BJ (cell line): ENCODE measurements at regions not wholly inside any gene's neighbourhood (a gene's known extent, or its start where the extent isn't known, plus 50 kb on each side); places are given as distances from the start of the nearest gene placed in this dataset.
A peak's percentile ranks its signal among the peaks of the same experiment; 100 is the strongest.
"Not testable (repeated sequence)": the region's sequence is repeated elsewhere in the genome, so short reads cannot be mapped to it uniquely, and the experiment has no call there.

Experiments used
- CTCF ChIA-PET: fragments of 350-600 bp; formaldehyde crosslinking; extraction: SDS; loops from one replicate; lab custom pipeline; 2021; ENCODE audit warnings: antibody characterized with exemption, inconsistent platforms; lab: Yijun Ruan, JAX
- POLR2A ChIA-PET: fragments of 300-600 bp; sonication (Branson Sonifier 250); formaldehyde crosslinking; extraction: SDS; loops from one replicate; lab custom pipeline; 2021; ENCODE audit warnings: antibody characterized with exemption; lab: Charles Lee
- DNase-seq: peaks from one replicate; pipeline ENCODE4 v3.0.0-alpha.2; 2011; ENCODE audit warnings: low read depth
- H3K27me3 ChIP-seq: 2 replicates; pipeline ENCODE4 v1.6.0; 2011; ENCODE audit warnings: low read length; ENCODE audit not compliant: control insufficient read depth, insufficient read depth
- H3K36me3 ChIP-seq: 2 replicates; pipeline ENCODE4 v1.5.1; 2011; ENCODE audit warnings: low read length; ENCODE audit not compliant: control insufficient read depth, insufficient read depth
- H3K4me3 ChIP-seq: 2 replicates; pipeline ENCODE4 v1.5.1; 2011; ENCODE audit warnings: low read depth, mild to moderate bottlenecking, control low read depth, low read length
- CTCF ChIP-seq: IDR thresholded peaks from 2 replicates; pipeline ENCODE4 v1.5.1; 2011; ENCODE audit warnings: low read depth, mild to moderate bottlenecking, control low read depth, inconsistent platforms, low read length, moderate library complexity; ENCODE audit not compliant: insufficient read depth

- no peak for DNase-seq
- Histone ChIP-seq H3K4me3 (no peak overlapping the region), H3K36me3 (no peaks in the 10 kb centered on the region), H3K27me3 (no peaks in the 10 kb centered on the region)
- ChIA-PET POLR2A (no interaction called here), CTCF (no interaction called here)
- TF ChIP-seq CTCF, result no peak
Measured at GRCh38 chr2:167333245-167333644, 445.0 kb downstream of the XIRP2 start.

GRCh38 chr2:167332358-167332757 is 444.1 kb downstream of the XIRP2 start:
- no peak overlapping the region for H3K4me3 ChIP-seq
- no peak for DNase-seq
- no peak for TF ChIP-seq CTCF
- CTCF ChIA-PET, result no interaction called here
- no peaks in the 10 kb centered on the region for H3K27me3 ChIP-seq
- POLR2A ChIA-PET, result no interaction called here
- H3K36me3 ChIP-seq, result no peaks in the 10 kb centered on the region

GRCh38 chr2:167331636-167332232 is 443.5 kb downstream of the XIRP2 start:
- no peak for DNase-seq
- TF ChIP-seq CTCF, result peak; percentile 22; the same call in 1 of the 2 replicates
- POLR2A ChIA-PET, result no interaction called here
- CTCF ChIA-PET, result no interaction called here
- H3K4me3 ChIP-seq, result no peak overlapping the region
- H3K27me3 ChIP-seq, result no peaks in the 10 kb centered on the region
- H3K36me3 ChIP-seq, result no peaks in the 10 kb centered on the region

GRCh38 chr2:167328808-167329207 is 440.5 kb downstream of the XIRP2 start:
- DNase-seq, CTCF ChIA-PET, H3K27me3 ChIP-seq, H3K36me3 ChIP-seq, POLR2A ChIA-PET, H3K4me3 ChIP-seq: not testable (repeated sequence)

GRCh38 chr2:167322795-167323194 is 434.5 kb downstream of the XIRP2 start:
- POLR2A ChIA-PET, result no interaction called here

More at GRCh38 chr2:167322795-167323194, 434.5 kb downstream of the XIRP2 start:
- Histone ChIP-seq H3K27me3 (no peaks in the 10 kb centered on the region), H3K4me3 (no peak overlapping the region), H3K36me3 (no peaks in the 10 kb centered on the region)
- no peak for DNase-seq
- CTCF ChIA-PET, result no interaction called here
- TF ChIP-seq CTCF, result no peak
